GM23248 (cell line): ENCODE measurements at regions not wholly inside any gene's neighbourhood (a gene's known extent, or its start where the extent isn't known, plus 50 kb on each side); places are given as distances from the start of the nearest gene placed in this dataset.

Experiments
- EZH2 ChIP-seq: fragments of 200-600 bp; sonication (generic); IDR thresholded peaks from 2 replicates; pipeline ENCODE4 v1.6.1; 2018; ENCODE audit warnings: antibody characterized with exemption, mild to moderate bottlenecking; ENCODE audit not compliant: insufficient read depth, poor library complexity, severe bottlenecking
- EZH2phosphoT487 ChIP-seq: fragments of 200-600 bp; sonication (generic); IDR thresholded peaks from 2 replicates; pipeline ENCODE4 v1.6.1; 2018; ENCODE audit warnings: antibody characterized with exemption, moderate library complexity, mild to moderate bottlenecking, low read depth; ENCODE audit not compliant: insufficient read depth

DNA sequence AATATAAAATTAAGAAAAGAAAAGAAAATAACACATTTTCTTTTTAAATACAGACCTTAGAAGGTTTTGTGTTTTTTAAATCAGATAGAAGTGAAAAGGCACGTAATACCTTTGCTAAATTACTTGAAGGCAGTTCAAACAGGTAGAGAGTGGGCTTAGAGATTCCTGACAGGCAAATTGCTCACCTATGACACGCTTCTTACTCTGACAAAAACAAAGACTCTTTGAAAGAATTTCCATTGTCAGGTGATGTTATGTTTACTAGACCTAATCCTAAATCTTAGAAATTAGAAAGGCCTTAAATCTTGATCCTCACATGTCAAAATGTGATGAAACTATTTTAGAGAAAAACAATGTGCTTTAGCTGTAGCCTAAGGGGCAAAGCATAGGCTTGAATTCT is 522.9 kb downstream of the SOX11 start:
- TF ChIP-seq EZH2 (no peak), EZH2phosphoT487 (no peak)
